Endothelial cell of hepatic sinusoid (primary cell): ENCODE measurements at regions not wholly inside any gene's neighbourhood (a gene's known extent, or its start where the extent isn't known, plus 50 kb on each side); places are given as distances from the start of the nearest gene placed in this dataset.

Source experiments
- in situ Hi-C: cut with HindIII; loops from 2 replicates; pipeline ENCODE4 v1.10.0; 2017; ENCODE audit warnings: low sequenced_read_pairs

DNA sequence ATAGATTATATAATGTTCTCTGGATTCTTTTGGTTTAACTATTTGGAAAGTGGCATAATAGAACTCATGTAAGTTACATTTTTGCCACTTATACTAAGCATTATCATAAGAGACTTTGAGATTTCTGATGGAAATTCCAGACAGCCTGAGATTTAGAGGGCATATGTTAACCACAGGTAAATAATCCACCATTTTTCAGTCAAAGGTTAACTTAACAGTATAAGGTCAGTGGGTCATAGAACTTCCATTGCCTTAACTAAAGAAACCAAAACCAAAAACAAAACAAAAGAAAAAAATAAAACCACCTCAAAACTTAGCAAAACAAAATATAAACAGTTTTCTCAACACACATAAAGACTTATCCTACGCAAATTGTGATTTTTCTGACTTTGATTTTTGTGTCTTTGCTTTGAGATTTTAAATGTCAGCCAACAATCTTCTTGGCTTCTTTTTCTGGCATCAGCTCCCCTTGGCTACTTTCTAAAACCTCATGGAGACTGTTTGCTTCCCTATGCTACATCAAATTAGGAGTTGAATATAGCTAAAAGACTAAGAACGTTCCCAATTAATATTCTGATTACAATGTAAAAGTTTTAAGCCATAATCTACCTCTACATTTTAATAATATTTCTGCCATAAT lies 430.1 kb upstream of the DAB2 start:
- in situ Hi-C loops: no loop called here

DNA sequence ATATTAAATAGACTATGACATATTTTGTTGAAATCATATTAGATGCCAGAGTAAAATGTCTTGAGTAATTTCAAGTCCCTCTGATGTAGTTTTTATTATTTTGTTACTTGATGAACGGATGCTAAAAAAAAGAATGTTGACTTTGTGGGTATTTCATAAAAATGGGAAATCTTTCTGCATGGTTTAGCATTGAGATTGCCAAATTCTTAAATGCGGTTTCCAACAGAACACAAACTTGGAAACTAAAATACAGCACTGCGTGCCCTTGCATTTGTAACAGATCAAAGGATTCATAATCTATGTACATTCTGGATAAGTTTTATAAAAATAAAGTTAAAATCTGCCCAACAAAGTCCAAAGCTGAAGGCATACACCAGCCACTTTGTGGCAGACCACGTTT lies 425.5 kb upstream of the DAB2 start:
- in situ Hi-C loops: no loop called here

DNA sequence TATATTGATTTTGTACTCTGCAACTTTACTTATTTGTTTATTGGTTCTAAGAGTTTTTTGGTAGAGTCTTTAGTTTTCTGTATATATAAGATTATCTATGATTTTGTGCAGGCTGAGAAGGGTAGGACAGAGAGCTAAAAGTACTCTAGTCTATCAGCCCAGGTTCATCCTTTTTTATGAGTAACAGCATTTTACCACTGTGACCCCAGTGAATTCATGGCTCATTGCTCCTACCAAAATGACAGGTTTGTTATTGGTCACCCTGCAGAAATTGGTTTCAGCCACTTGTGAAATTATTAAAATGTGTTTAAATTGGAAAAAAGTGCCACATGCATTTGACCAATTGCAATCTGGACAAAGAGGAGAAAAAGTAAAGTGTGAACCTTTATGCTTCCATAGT lies 421.4 kb upstream of the DAB2 start:
- in situ Hi-C loops: no loop called here

DNA sequence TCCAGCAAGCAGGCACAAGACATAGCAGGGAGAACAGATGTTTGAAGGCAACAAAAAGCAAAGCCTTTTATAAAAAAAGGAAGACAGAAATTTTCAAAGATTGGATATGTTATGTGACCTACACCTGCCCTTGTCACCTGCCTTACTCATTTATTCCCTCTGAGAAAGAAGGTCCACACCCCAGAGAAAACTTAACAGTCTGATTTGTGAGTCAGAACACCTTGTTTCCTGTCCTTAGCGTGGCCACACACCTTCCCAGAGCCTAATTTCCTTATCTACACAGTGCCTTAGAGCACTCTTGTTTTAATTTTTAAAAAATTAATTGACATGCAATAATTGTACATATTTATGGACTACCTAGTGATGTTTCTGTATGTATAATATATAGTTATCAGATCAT lies 419.0 kb upstream of the DAB2 start:
- in situ Hi-C loops: no loop called here

DNA sequence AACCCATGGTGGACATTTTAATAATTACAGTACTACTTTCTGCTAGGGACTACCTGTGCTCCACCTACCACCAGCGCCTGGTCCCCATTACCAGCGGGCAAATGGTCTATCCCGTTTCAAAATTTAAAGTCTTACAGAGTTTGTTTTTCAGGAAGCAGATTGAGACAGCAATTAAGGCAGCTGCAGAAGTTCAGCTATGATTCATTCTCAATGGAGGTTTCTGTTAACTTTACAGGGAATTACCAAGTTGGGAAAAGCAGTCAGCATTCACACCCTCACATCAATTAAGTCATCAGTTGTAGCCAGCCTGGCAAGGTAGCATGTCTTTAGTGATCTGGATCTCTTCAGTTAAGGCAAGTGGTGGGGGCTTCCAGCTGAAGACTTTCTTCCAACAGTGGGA lies 410.6 kb upstream of the DAB2 start:
- in situ Hi-C loops: no loop called here

DNA sequence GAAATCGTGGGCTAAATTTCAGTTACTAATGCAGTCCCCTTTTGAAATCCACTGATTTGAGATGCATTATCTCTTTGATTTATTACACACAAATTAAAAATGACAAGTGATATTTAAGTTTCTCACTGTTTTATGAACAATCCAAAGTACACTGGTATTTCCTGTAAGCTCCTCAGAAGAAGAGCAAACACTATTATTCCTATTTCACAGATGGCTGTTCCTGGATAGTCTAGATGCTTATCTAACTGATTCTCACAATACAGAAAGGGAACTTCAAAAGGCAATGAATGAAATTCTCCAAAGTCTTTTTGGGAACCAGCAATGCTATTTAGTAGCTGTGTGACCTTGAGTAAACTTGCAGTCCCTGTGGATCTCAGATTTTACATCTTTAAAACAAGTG lies 404.7 kb upstream of the DAB2 start:
- in situ Hi-C loops: no loop called here

DNA sequence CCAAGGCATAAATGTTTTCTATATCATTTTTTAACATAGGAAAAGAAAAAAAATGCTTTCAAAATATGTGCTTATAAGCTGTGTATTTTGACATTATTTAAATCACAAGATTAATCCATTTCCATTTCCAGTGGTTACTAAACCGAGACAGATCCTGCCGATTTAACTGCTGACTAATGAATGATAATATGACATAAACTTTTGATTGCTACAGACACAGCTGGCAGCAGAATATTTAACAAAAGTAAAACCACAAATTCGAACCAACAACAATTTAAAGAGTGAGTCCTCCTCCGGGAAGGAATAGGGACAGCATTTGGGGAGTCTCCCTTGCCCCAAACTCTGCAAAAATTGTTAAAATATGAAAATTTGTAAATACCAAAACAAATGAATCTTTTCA lies 401.3 kb upstream of the DAB2 start:
- in situ Hi-C loops: no loop called here

DNA sequence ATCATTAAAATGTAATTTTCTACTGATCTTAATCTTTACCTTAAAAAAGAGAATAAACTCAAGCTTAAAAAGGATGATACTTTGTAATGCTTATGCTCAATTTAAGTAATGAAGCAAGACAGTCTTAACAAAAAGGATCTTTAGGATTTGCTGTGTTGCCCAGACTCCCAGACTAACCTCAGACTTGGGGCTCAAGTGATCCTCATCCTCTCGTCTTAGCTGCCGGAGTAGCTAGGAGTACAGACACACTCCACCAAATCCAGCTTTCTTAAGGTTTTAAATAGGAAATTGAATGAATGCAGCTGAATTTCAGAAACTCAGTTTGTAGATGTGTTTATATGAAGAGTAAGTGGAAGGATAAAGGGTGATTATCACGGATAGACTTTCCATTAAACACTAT lies 400.5 kb upstream of the DAB2 start:
- in situ Hi-C loops: no loop called here

DNA sequence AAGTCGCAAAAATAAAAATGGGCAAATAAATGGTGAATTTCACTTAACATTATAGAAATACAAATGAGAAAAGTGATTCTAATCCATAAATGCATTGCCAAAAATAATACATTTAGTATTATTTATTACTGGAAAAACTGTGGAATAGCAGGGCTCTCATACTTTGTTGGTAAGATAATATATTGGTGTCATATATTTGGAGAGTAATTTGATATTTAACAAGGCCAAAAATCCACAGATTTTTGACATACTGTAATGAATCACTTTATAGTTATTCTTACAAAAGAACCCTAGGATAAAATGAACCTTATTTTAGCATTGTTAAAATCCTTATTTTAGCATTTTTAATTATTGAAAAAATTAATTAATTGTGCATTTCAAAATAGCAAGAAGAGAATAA lies 397.2 kb upstream of the DAB2 start:
- in situ Hi-C loops: no loop called here

DNA sequence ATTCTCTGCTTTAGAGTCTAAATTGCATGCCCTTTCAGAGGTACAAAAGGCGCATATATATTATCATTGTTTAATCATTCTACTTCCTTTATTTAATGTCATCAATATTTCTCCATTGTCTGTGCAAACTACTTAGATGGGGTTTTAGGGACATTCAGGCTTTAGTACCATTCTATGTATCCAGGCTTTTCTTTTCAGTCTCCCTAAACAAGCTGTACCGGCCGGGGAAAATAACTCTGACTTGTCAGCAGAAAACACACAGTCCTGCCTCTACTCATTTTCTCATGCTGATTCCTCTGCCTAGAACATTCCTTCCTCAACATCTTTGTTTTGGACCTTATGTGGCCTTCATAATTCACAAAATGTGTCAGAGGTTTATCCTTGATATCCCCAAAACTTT lies 392.1 kb upstream of the DAB2 start:
- in situ Hi-C loops: no loop called here

DNA sequence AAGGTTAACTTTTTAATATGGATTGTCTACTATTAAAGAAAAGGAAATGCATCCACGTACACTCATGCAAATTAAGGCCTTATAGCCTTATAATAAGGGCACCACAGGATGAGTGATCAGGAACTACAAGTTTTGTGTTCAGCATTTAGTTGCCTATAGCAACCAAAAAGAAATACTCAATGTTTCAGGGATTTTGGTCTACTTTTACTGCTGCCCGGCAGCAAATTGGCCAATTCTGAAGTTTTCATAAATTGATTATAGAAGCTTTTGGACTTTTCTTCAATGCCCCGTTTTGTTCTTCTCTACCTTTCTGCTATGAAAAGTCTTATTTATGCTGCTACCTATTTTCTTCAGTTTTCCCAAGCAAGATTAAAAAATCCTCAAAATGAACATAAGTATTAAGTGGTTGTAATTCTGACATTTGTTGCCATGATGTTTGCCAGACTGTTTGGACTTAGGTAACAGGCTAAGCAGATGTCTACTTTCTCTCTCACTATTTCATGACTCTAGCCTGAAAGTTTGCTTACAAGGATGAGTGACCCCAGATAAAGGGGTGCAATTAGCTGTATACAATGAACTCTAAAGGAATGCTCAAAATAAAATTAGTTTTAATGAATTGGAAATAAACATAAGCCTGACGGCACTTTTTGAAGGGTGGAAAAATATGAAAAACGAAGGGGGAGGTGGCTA lies 391.5 kb upstream of the DAB2 start:
- in situ Hi-C loops: no loop called here

DNA sequence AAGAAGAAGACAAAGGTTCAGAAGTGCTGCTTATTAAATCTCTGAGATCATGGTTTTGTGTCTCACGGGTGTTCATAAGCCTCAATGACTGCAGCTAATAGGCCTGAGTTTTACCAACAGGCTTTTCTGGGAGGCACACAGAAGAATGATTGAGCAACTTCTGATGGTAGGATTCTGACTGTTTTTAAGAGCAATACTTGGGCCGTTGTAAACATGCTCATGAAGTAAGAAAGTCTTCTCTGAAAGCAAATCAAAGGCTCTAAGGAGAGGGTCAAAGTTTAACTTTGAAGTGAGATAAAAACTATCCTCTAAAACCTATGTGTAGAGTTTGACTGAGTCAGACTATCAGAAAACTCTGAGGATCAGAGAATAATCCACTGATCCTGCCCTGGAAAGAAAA lies 390.9 kb upstream of the DAB2 start:
- in situ Hi-C loops: no loop called here

DNA sequence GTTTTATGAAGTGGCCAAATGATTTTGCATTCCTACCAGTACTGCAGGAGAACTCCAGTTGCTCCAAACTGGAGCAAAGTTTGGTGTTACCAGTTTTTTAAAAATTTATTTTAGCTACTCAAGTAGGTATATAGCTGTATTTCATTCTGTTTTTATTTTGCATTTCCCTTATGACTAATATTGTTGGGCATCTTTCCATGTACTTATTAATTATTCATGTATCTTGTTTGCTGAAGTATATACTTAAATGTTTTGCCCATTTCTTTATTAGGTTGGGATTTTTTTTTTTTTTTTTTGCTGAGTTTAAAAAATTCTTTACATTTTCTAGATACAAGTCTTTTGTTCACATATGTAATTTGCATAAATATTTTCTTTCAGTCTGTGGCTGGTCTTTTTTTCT lies 386.6 kb upstream of the DAB2 start:
- in situ Hi-C loops: no loop called here

DNA sequence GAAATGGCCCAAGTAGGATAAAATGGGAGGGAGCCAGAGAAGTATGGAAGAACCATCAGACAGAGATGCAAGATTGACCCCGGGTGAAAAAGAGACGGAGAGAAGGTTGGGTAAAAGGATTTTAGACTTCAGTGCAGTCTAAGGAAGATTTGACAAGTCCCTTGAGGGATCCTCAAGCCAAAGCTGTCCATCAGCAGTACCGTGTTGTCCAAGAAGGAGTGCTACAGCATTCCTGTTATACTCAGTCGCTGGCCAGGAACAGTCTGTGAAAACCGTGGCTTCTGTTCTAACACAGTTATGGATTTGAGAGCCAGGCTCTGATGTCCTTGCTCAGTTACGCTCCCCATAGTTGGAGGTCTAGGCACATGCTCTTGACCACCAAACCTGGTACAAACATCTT lies 383.9 kb upstream of the DAB2 start:
- in situ Hi-C loops: no loop called here

DNA sequence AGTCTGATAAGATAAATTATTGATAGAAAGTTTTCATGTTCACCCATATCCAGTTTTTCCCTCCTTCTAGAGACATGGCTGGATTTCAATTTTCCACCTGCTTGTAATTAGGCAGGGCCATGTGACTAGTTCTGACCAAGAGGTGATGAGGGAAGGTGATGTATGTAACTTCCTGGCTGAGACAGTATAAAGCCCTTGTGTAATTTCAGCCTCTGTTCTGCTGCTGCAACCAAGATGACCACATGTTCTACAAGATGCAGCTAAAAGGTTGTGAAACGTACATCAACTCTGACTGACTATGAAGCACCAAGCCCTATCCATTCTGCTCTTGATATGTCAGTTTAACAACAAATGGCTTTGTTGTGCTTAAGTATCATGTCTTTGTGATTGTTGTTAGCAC lies 376.5 kb upstream of the DAB2 start:
- in situ Hi-C loops: no loop called here

DNA sequence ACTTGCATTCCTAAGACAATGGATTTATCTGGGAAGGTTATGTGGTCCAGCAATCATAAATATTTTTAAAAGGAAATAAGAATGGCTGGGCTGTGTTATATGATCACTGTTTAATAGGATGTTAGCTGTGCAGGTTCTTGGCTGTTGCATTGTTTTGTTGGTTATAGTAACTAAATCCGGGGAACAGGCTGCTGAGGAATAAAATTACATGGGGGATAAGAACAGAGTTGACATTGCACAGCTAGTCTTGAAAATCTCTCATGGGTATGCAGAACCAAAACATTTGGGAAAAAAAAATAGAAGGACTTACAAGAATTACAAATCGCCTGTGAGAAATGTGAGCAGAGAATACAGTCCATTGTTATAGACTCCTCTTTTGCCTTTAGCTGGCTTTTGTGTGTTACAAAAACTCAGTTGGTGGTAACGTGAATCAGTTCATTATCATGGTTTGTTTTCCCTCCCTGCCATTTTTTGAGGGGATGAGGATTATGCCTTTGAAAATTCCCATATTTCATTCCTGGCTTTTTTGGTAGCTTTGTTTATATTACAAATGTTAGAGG lies 375.3 kb upstream of the DAB2 start:
- in situ Hi-C loops: no loop called here

DNA sequence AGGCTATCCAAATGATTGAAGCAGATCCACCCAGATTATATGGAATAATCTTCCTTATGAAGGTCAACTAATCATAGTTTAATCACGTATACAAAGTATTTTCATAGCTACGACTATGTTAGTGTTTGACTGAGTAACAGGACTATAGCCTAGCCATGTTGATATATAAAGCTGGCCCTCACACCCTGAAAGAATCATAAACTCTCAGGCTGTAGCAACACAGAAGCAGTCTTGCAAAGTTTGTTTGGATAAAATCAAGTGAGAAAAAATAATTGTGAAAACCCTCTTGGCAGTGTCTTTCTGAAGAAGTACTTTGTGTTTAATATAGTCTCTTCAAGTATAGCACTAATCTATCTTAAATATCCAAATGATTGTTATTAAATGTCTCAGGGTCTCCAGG lies 374.5 kb upstream of the DAB2 start:
- in situ Hi-C loops: no loop called here

DNA sequence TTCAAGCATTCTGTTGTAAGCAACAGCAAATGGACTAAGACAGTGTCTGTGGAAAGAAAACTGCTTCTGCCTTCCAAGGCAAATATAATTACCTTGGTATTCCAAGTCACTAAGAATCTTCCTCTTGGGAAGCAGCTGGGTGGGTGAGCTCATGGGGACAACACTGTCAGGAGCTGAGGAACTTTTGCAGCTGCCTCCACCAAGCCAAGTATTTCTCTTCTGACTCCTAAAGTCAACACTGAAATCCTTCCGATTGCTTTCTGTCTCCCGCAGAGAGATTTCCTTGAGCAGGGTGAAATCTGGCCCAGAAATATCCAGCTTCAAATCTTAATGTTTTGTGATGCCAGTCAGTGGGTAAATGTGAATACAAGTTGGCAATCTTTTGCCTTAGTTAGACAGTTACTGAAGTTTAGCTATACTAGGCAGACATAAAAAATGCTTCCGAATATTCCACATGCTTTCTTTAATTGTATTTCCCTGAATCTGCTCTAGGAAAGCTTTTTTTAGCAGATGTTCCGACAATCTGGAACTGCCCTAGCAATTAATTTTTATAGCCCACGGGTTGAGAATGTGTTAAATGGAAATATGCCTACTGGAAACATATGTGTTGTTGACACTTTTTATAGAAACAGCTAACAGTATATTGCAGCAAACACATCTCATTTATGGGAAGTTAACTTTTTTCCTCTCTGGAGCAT lies 369.9 kb upstream of the DAB2 start:
- in situ Hi-C loops: no loop called here

DNA sequence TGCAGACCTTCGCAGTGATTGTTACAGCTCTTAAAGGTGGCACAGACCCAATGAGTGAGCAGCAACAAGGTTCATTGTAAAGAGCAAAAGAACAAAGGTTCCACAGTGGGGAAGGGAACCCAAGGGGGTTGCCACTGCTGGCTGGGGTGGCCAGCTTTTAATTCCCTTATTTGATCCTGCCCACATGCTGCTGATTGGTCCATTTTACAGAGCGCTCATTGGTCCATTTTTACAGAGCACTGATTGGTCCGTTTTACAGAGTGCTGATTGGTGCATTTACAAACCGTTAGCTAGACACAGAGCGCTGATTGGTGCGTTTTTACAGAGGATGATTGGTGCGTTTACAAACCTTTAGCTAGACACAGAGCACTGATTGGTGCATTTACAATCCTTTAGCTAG lies 360.6 kb upstream of the DAB2 start:
- in situ Hi-C loops: no loop called here

DNA sequence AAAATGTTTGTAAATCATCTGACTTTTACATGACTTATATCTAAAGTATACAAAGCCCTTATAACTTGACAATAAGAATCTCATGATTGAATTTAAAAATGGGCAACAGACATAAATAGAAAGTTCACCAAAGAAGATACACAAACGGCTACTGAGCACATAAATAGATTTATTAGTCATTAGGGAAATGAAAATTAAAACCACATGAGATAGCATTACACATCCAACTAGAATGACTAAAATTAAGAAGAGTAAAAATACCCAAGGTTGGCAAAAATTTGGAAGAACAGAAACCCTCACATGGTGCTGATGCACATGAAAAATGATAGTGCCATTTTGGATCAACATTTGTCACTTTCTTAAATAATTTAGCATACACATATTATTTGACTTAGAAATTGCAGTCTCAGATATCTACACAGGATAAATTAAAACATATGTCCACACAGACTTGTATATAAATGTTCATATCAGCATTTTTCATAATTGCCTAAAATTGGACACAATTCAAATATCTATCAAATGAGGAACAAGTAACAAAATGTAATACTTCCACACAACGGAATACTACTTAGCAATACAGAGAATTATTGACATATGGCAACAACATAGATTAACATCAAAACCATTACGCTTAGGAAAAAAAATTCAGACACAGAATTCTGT lies 359.1 kb upstream of the DAB2 start:
- in situ Hi-C loops: no loop called here

DNA sequence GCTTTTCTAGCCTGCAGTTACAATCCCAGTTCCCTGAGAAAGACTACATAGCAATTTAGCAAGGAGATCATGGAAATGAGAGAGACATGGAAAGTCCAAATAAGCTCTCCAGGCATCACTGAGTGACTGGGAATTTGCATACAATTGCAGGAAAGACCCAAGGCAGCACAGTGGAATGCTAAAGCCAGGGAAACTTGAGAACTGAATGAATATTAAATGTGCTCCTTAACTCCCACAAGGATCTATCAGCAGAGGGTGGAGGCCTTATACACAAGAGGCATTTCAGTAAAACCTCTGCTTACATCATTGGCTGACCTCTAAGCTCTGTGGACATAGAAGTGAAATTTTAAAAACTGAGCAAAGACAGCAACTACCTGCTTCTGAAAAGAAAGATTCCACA lies 355.6 kb upstream of the DAB2 start:
- in situ Hi-C loops: no loop called here

DNA sequence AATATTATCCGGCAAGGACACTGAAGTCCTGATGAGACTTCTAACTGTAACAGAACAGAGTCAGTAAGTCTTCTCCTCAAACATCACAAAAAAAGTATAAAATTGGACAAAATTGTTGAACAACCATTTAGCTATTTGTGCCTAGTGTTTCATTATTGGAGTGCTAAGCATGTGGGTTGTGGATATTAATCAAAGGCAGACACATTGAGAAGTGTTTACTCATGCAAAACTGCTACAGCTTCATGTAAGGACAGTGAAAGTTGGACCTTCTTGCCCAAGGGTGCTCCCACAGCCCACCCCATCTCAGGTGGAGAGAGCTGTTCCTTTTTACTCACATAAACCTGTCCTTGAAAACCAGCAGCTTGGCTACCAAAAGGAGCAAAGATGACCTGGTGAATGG lies 355.1 kb upstream of the DAB2 start:
- in situ Hi-C loops: no loop called here
